Naive thymus-derived CD4-positive, alpha-beta T cell (primary cell): ENCODE measurements at regions not wholly inside any gene's neighbourhood (a gene's known extent, or its start where the extent isn't known, plus 50 kb on each side); places are given as distances from the start of the nearest gene placed in this dataset.

Experiments
- ATAC-seq: fragments of 150-1000 bp; cut with Tn5 transposase; 2 replicates; pipeline ENCODE4 v1.10.0; 2021; ENCODE audit warnings: mild to moderate bottlenecking, moderate library complexity
- CTCF ChIA-PET: fragments of 350-600 bp; sonication (Branson Sonifier 250); formaldehyde crosslinking; loops from one replicate; lab custom pipeline; 2021; ENCODE audit warnings: antibody characterized with exemption; lab: Charles Lee
- POLR2A ChIA-PET: fragments of 350-600 bp; sonication (Branson Sonifier 250); formaldehyde crosslinking; loops from one replicate; lab custom pipeline; 2021; ENCODE audit warnings: antibody characterized with exemption, inconsistent platforms; lab: Charles Lee
- DNase-seq, 9 donors: peaks; one replicate each; pipeline versions ENCODE4 v3.0.0 to v3.0.0-alpha.2; 2020 to 2022; ENCODE audit warnings: mixed read lengths in 1 of 9
- H3K27ac ChIP-seq: one replicate; pipeline ENCODE4 v1.7.0; 2013; ENCODE audit warnings: mild to moderate bottlenecking, low read depth, low read length, moderate library complexity
- H3K27me3 ChIP-seq, 2 donors: one replicate each; pipeline ENCODE4 v1.7.0; 2013; ENCODE audit warnings: low read length in 2 of 2, mild to moderate bottlenecking in 2 of 2, moderate library complexity in 2 of 2; ENCODE audit not compliant: control insufficient read depth in 2 of 2, insufficient read depth in 2 of 2
- H3K36me3 ChIP-seq, 3 experiments: 1 replicate in 2 of 3; 2 replicates in 1 of 3; pipeline ENCODE4 v1.7.0; 2013; ENCODE audit warnings: low read length in 3 of 3, mild to moderate bottlenecking in 3 of 3, moderate library complexity in 1 of 3; ENCODE audit not compliant: insufficient read depth in 3 of 3, control insufficient read depth in 2 of 3
- H3K4me1 ChIP-seq, 2 donors: one replicate each; pipeline ENCODE4 v1.7.0; 2013; ENCODE audit warnings: low read length in 2 of 2, mild to moderate bottlenecking in 2 of 2, moderate library complexity in 1 of 2; ENCODE audit not compliant: control insufficient read depth in 2 of 2, insufficient read depth in 2 of 2
- H3K4me3 ChIP-seq: 2 replicates; pipeline ENCODE4 v1.7.0; 2013; ENCODE audit warnings: mild to moderate bottlenecking, low read length
- H3K9me3 ChIP-seq, 3 experiments: 1 replicate in 2 of 3; 2 replicates in 1 of 3; pipeline ENCODE4 v1.7.0; 2013; ENCODE audit warnings: low read length in 3 of 3; ENCODE audit not compliant: control insufficient read depth in 2 of 3
- H3K27ac Mint-ChIP-seq, 9 donors: one replicate each; pipeline ENCODE4 v1.8.0; 2020 to 2022; ENCODE audit warnings: mixed read lengths in 9 of 9, mild to moderate bottlenecking in 8 of 9, moderate library complexity in 5 of 9, inconsistent platforms in 2 of 9
- H3K27me3 Mint-ChIP-seq, 5 donors: one replicate each; pipeline ENCODE4 v1.8.0; 2021 to 2022; ENCODE audit warnings: mixed read lengths in 5 of 5, mild to moderate bottlenecking in 1 of 5
- H3K36me3 Mint-ChIP-seq, 5 donors: one replicate each; pipeline ENCODE4 v1.8.0; 2020 to 2022; ENCODE audit warnings: mixed read lengths in 5 of 5, mild to moderate bottlenecking in 3 of 5, inconsistent platforms in 1 of 5
- H3K4me1 Mint-ChIP-seq, 7 donors: one replicate each; pipeline ENCODE4 v1.8.0; 2020 to 2022; ENCODE audit warnings: mixed read lengths in 7 of 7, mild to moderate bottlenecking in 3 of 7, inconsistent platforms in 1 of 7
- H3K4me3 Mint-ChIP-seq, 10 donors: one replicate each; pipeline ENCODE4 v1.8.0; 2020 to 2022; ENCODE audit warnings: mild to moderate bottlenecking in 10 of 10, mixed read lengths in 10 of 10, moderate library complexity in 6 of 10, inconsistent platforms in 2 of 10
- H3K9me3 Mint-ChIP-seq, 11 donors: one replicate each; pipeline ENCODE4 v1.8.0; 2020 to 2022; ENCODE audit warnings: mixed read lengths in 11 of 11, mild to moderate bottlenecking in 4 of 11, inconsistent platforms in 1 of 11, moderate library complexity in 1 of 11
- intact Hi-C, 2 donors: fragments of 100-400 bp; cut with micrococcal nuclease; formaldehyde crosslinking; loops; one replicate each; pipeline ENCODE4 v1.15.1; 2023

GRCh38 chr4:112882286-112882685 is 167.2 kb upstream of the ANK2 start:
- H3K27ac ChIP-seq = no peak overlapping the region
- DNase-seq (no peak), ATAC-seq (no peak)
- no peaks in the 10 kb centered on the region for H3K36me3 ChIP-seq
- H3K27me3 ChIP-seq = no peaks in the 10 kb centered on the region
- H3K4me3 Mint-ChIP-seq = no peak overlapping the region
- no peaks in the 10 kb centered on the region for H3K4me1 ChIP-seq
- no peak overlapping the region for H3K4me3 ChIP-seq
- H3K9me3 Mint-ChIP-seq = no peaks in the 10 kb centered on the region
- H3K36me3 Mint-ChIP-seq = no peaks in the 10 kb centered on the region
- H3K4me1 Mint-ChIP-seq = no peaks in the 10 kb centered on the region
- H3K27me3 Mint-ChIP-seq = peaks cover under 1 to 30% (median 5%) of the 10 kb centered on the region in 5 donors
- no peaks in the 10 kb centered on the region for H3K9me3 ChIP-seq
- H3K27ac Mint-ChIP-seq = no peak overlapping the region
- POLR2A ChIA-PET = no interaction called here
- CTCF ChIA-PET = no interaction called here
- intact Hi-C loops = no loop called here

GRCh38 chr4:112884406-112884805 is 165.0 kb upstream of the ANK2 start:
- no peak for ATAC-seq
- ChIA-PET CTCF (no interaction called here), POLR2A (no interaction called here)
- Histone ChIP-seq H3K9me3 (no peaks in the 10 kb centered on the region), H3K27me3 (no peaks in the 10 kb centered on the region), H3K4me3 (no peak overlapping the region), H3K36me3 (no peaks in the 10 kb centered on the region), H3K27ac (no peak overlapping the region), H3K4me1 (no peaks in the 10 kb centered on the region)
- Mint-ChIP-seq H3K4me1 (no peaks in the 10 kb centered on the region), H3K27me3 (peaks cover 0 to 29% (median 3%) of the 10 kb centered on the region in 5 donors), H3K36me3 (no peaks in the 10 kb centered on the region), H3K9me3 (no peaks in the 10 kb centered on the region), H3K4me3 (no peak overlapping the region), H3K27ac (no peak overlapping the region)
- intact Hi-C loops = no loop called here
- DNase-seq = no peak

- intact Hi-C loops = no loop called here
- Mint-ChIP-seq H3K4me1 (no peaks in the 10 kb centered on the region), H3K27ac (no peak overlapping the region), H3K36me3 (no peaks in the 10 kb centered on the region), H3K4me3 (no peak overlapping the region), H3K9me3 (no peaks in the 10 kb centered on the region), H3K27me3 (peaks cover 0 to 24% (median 3%) of the 10 kb centered on the region in 5 donors)
- H3K36me3 ChIP-seq = no peaks in the 10 kb centered on the region
- ChIA-PET CTCF (no interaction called here), POLR2A (no interaction called here)
- H3K4me1 ChIP-seq = no peaks in the 10 kb centered on the region
- H3K27ac ChIP-seq = no peak overlapping the region
- no peaks in the 10 kb centered on the region for H3K27me3 ChIP-seq
- no peak overlapping the region for H3K4me3 ChIP-seq
- no peaks in the 10 kb centered on the region for H3K9me3 ChIP-seq
- DNase-seq (no peak), ATAC-seq (no peak)
These were observed 163.6 kb upstream of the ANK2 start for GRCh38 chr4:112885897-112886296.

GRCh38 chr4:112888622-112889021 is 160.8 kb upstream of the ANK2 start:
- Histone ChIP-seq H3K4me1 (no peaks in the 10 kb centered on the region), H3K4me3 (no peak overlapping the region), H3K36me3 (no peaks in the 10 kb centered on the region), H3K27ac (no peak overlapping the region), H3K9me3 (no peaks in the 10 kb centered on the region), H3K27me3 (no peaks in the 10 kb centered on the region)
- ATAC-seq (no peak), DNase-seq (no peak)
- Mint-ChIP-seq H3K27me3 (peaks cover 0 to 16% (median 3%) of the 10 kb centered on the region in 5 donors), H3K4me1 (no peaks in the 10 kb centered on the region), H3K9me3 (no peaks in the 10 kb centered on the region), H3K36me3 (no peaks in the 10 kb centered on the region), H3K4me3 (no peak overlapping the region), H3K27ac (no peak overlapping the region)
- intact Hi-C loops = no loop called here
- POLR2A ChIA-PET = no interaction called here
- CTCF ChIA-PET = no interaction called here

GRCh38 chr4:112889199-112889598 is 160.3 kb upstream of the ANK2 start:
- Histone ChIP-seq H3K36me3 (no peaks in the 10 kb centered on the region), H3K9me3 (no peaks in the 10 kb centered on the region), H3K4me1 (no peaks in the 10 kb centered on the region), H3K27ac (no peak overlapping the region), H3K4me3 (no peak overlapping the region), H3K27me3 (no peaks in the 10 kb centered on the region)
- Mint-ChIP-seq H3K4me3 (no peak overlapping the region), H3K9me3 (no peaks in the 10 kb centered on the region), H3K4me1 (no peaks in the 10 kb centered on the region), H3K27ac (no peak overlapping the region), H3K27me3 (peaks cover 0 to 19% (median 3%) of the 10 kb centered on the region in 5 donors), H3K36me3 (no peaks in the 10 kb centered on the region)
- ChIA-PET CTCF (no interaction called here), POLR2A (no interaction called here)
- ATAC-seq = no peak
- intact Hi-C loops = no loop called here
- no peak for DNase-seq

GRCh38 chr4:112889619-112890527 is 159.6 kb upstream of the ANK2 start:
- no peaks in the 10 kb centered on the region for H3K4me1 ChIP-seq
- no peak overlapping the region for H3K4me3 Mint-ChIP-seq
- no peaks in the 10 kb centered on the region for H3K9me3 ChIP-seq
- H3K27ac Mint-ChIP-seq = no peak overlapping the region
- intact Hi-C loops = loop anchor here in 1 of 2 donors (10.0 kb wide), 1 partner anchor 55 kb away; no protein-coding TSS in a partner anchor
- H3K36me3 Mint-ChIP-seq = no peaks in the 10 kb centered on the region
- ChIA-PET CTCF (no interaction called here), POLR2A (no interaction called here)
- ATAC-seq (no peak), DNase-seq (no peak)
- H3K27me3 ChIP-seq = no peaks in the 10 kb centered on the region
- H3K4me3 ChIP-seq = no peak overlapping the region
- H3K9me3 Mint-ChIP-seq = no peaks in the 10 kb centered on the region
- H3K27ac ChIP-seq = no peak overlapping the region
- no peaks in the 10 kb centered on the region for H3K36me3 ChIP-seq
- H3K4me1 Mint-ChIP-seq = no peaks in the 10 kb centered on the region
- peaks cover 3 to 18% (median 5%) of the 10 kb centered on the region in 5 donors for H3K27me3 Mint-ChIP-seq

GRCh38 chr4:112894480-112894879 is 155.0 kb upstream of the ANK2 start:
- ATAC-seq (no peak), DNase-seq (no peak)
- Histone ChIP-seq H3K9me3 (no peaks in the 10 kb centered on the region), H3K36me3 (no peaks in the 10 kb centered on the region), H3K27ac (no peak overlapping the region), H3K27me3 (no peaks in the 10 kb centered on the region), H3K4me1 (no peaks in the 10 kb centered on the region), H3K4me3 (no peak overlapping the region)
- Mint-ChIP-seq H3K9me3 (no peaks in the 10 kb centered on the region), H3K27me3 (peaks cover 0 to 26% (median 14%) of the 10 kb centered on the region in 5 donors), H3K36me3 (no peaks in the 10 kb centered on the region), H3K27ac (no peak overlapping the region), H3K4me3 (no peak overlapping the region), H3K4me1 (no peaks in the 10 kb centered on the region)
- CTCF ChIA-PET = no interaction called here
- intact Hi-C loops = loop anchor here in 1 of 2 donors (10.0 kb wide), 1 partner anchor 60 kb away; no protein-coding TSS in a partner anchor
- POLR2A ChIA-PET = no interaction called here
